ENCODE measurements at regions not wholly inside any gene's neighbourhood (a gene's known extent, or its start where the extent isn't known, plus 50 kb on each side); places are given as distances from the start of the nearest gene placed in this dataset.
"Not testable (repeated sequence)": the region's sequence is repeated elsewhere in the genome, so short reads cannot be mapped to it uniquely, and the experiment has no call there.

GRCh38 chr17:36687736-36688135, 86.4 kb downstream of the MRM1 start:
- WGBS, result 65% methylated on average over 5 of the region's 5 CpGs
- H3K9me3 ChIP-seq (ENCODE audit: control insufficient read depth in 2 of 2, insufficient read depth in 1 of 2, low read length in 1 of 2), result no peaks in the 10 kb centered on the region
- DNase-seq (ENCODE audit: low read depth in 6 of 9, low spot score in 9 of 9), result no peak
- H3K36me3 ChIP-seq (ENCODE audit: control insufficient read depth in 2 of 2, insufficient read depth in 2 of 2, low read length in 1 of 2), result no peaks in the 10 kb centered on the region
- H3K27ac ChIP-seq (ENCODE audit: low read depth in 1 of 2, low read length in 1 of 2), result no peak overlapping the region
- H3K4me3 ChIP-seq (ENCODE audit: low read length in 2 of 2), result no peak overlapping the region
- H3K27me3 ChIP-seq (ENCODE audit: control insufficient read depth in 2 of 2, insufficient read depth in 1 of 2, low read length in 1 of 2), result peaks cover 3 to 36% of the 10 kb centered on the region in 2 donors
- H3K4me1 ChIP-seq (ENCODE audit: control insufficient read depth in 2 of 2, insufficient read depth in 2 of 2, low read length in 2 of 2), result no peaks in the 10 kb centered on the region

- Histone ChIP-seq H3K9me3 (ENCODE audit: control insufficient read depth in 2 of 2, insufficient read depth in 1 of 2, low read length in 1 of 2) (no peaks in the 10 kb centered on the region), H3K36me3 (ENCODE audit: control insufficient read depth in 2 of 2, insufficient read depth in 2 of 2, low read length in 1 of 2) (no peaks in the 10 kb centered on the region), H3K27me3 (ENCODE audit: control insufficient read depth in 2 of 2, insufficient read depth in 1 of 2, low read length in 1 of 2) (peaks cover 3 to 28% of the 10 kb centered on the region in 2 donors), H3K27ac (ENCODE audit: low read depth in 1 of 2, low read length in 1 of 2) (no peak overlapping the region), H3K4me1 (ENCODE audit: control insufficient read depth in 2 of 2, insufficient read depth in 2 of 2, low read length in 2 of 2) (no peaks in the 10 kb centered on the region), H3K4me3 (ENCODE audit: low read length in 2 of 2) (no peak overlapping the region)
- no peak for DNase-seq (ENCODE audit: low read depth in 6 of 9, low spot score in 9 of 9)
- WGBS, result 92% methylated on average over 15 of the region's 15 CpGs
Observed at GRCh38 chr17:36689089-36689667, 87.8 kb downstream of the MRM1 start.

GRCh38 chr17:36690190-36690589, 88.8 kb downstream of the MRM1 start:
- peaks cover 3 to 29% of the 10 kb centered on the region in 2 donors for H3K27me3 ChIP-seq (ENCODE audit: control insufficient read depth in 2 of 2, insufficient read depth in 1 of 2, low read length in 1 of 2)
- 96% methylated on average over 4 of the region's 4 CpGs for WGBS

GRCh38 chr17:36691606-36692005, 90.2 kb downstream of the MRM1 start:
- DNase-seq (ENCODE audit: low read depth in 6 of 9, low spot score in 9 of 9), result no peak
- WGBS, result 90% methylated on average over 3 of the region's 3 CpGs
- Histone ChIP-seq H3K4me3 (ENCODE audit: low read length in 2 of 2) (no peak overlapping the region), H3K9me3 (ENCODE audit: control insufficient read depth in 2 of 2, insufficient read depth in 1 of 2, low read length in 1 of 2) (no peaks in the 10 kb centered on the region), H3K36me3 (ENCODE audit: control insufficient read depth in 2 of 2, insufficient read depth in 2 of 2, low read length in 1 of 2) (no peaks in the 10 kb centered on the region), H3K4me1 (ENCODE audit: control insufficient read depth in 2 of 2, insufficient read depth in 2 of 2, low read length in 2 of 2) (no peaks in the 10 kb centered on the region), H3K27me3 (ENCODE audit: control insufficient read depth in 2 of 2, insufficient read depth in 1 of 2, low read length in 1 of 2) (peaks cover 3 to 29% of the 10 kb centered on the region in 2 donors), H3K27ac (ENCODE audit: low read depth in 1 of 2, low read length in 1 of 2) (no peak overlapping the region)

More at GRCh38 chr17:36690190-36690589, 88.8 kb downstream of the MRM1 start:
- Histone ChIP-seq H3K27ac (ENCODE audit: low read depth in 1 of 2, low read length in 1 of 2) (no peak overlapping the region), H3K9me3 (ENCODE audit: control insufficient read depth in 2 of 2, insufficient read depth in 1 of 2, low read length in 1 of 2) (no peaks in the 10 kb centered on the region), H3K4me1 (ENCODE audit: control insufficient read depth in 2 of 2, insufficient read depth in 2 of 2, low read length in 2 of 2) (no peaks in the 10 kb centered on the region), H3K4me3 (ENCODE audit: low read length in 2 of 2) (no peak overlapping the region), H3K36me3 (ENCODE audit: control insufficient read depth in 2 of 2, insufficient read depth in 2 of 2, low read length in 1 of 2) (no peaks in the 10 kb centered on the region)
- DNase-seq (ENCODE audit: low read depth in 6 of 9, low spot score in 9 of 9), result no peak

GRCh38 chr17:36695082-36695481, 93.7 kb downstream of the MRM1 start:
- DNase-seq (ENCODE audit: low read depth in 6 of 9, low spot score in 9 of 9), result no peak
- Histone ChIP-seq H3K27me3 (ENCODE audit: control insufficient read depth in 2 of 2, insufficient read depth in 1 of 2, low read length in 1 of 2) (peaks cover 3 to 23% of the 10 kb centered on the region in 2 donors), H3K36me3 (ENCODE audit: control insufficient read depth in 2 of 2, insufficient read depth in 2 of 2, low read length in 1 of 2) (no peaks in the 10 kb centered on the region), H3K27ac (ENCODE audit: low read depth in 1 of 2, low read length in 1 of 2) (no peak overlapping the region), H3K4me1 (ENCODE audit: control insufficient read depth in 2 of 2, insufficient read depth in 2 of 2, low read length in 2 of 2) (no peaks in the 10 kb centered on the region), H3K4me3 (ENCODE audit: low read length in 2 of 2) (no peak overlapping the region), H3K9me3 (ENCODE audit: control insufficient read depth in 2 of 2, insufficient read depth in 1 of 2, low read length in 1 of 2) (no peaks in the 10 kb centered on the region)
- 71% methylated on average over 3 of the region's 3 CpGs for WGBS

GRCh38 chr17:36695710-36696109, 94.3 kb downstream of the MRM1 start:
- not testable (repeated sequence) for H3K4me1 ChIP-seq (ENCODE audit: control insufficient read depth in 2 of 2, insufficient read depth in 2 of 2, low read length in 2 of 2); H3K36me3 ChIP-seq (ENCODE audit: control insufficient read depth in 2 of 2, insufficient read depth in 2 of 2, low read length in 1 of 2); H3K27ac ChIP-seq (ENCODE audit: low read depth in 1 of 2, low read length in 1 of 2); H3K4me3 ChIP-seq (ENCODE audit: low read length in 2 of 2); DNase-seq (ENCODE audit: low read depth in 6 of 9, low spot score in 9 of 9); H3K9me3 ChIP-seq (ENCODE audit: control insufficient read depth in 2 of 2, insufficient read depth in 1 of 2, low read length in 1 of 2)
- WGBS, result 91% methylated on average over 6 of the region's 6 CpGs
- H3K27me3 ChIP-seq (ENCODE audit: control insufficient read depth in 2 of 2, insufficient read depth in 1 of 2, low read length in 1 of 2), result peaks cover 3 to 23% of the 10 kb centered on the region in 2 donors

- Histone ChIP-seq H3K4me1 (ENCODE audit: control insufficient read depth in 2 of 2, insufficient read depth in 2 of 2, low read length in 2 of 2) (no peaks in the 10 kb centered on the region), H3K27me3 (ENCODE audit: control insufficient read depth in 2 of 2, insufficient read depth in 1 of 2, low read length in 1 of 2) (peaks cover 0 to 18% of the 10 kb centered on the region in 2 donors), H3K36me3 (ENCODE audit: control insufficient read depth in 2 of 2, insufficient read depth in 2 of 2, low read length in 1 of 2) (no peaks in the 10 kb centered on the region), H3K27ac (ENCODE audit: low read depth in 1 of 2, low read length in 1 of 2) (no peak overlapping the region), H3K9me3 (ENCODE audit: control insufficient read depth in 2 of 2, insufficient read depth in 1 of 2, low read length in 1 of 2) (no peaks in the 10 kb centered on the region), H3K4me3 (ENCODE audit: low read length in 2 of 2) (no peak overlapping the region)
- DNase-seq (ENCODE audit: low read depth in 6 of 9, low spot score in 9 of 9), result no peak
- 41% methylated on average over 1 of the region's 1 CpG for WGBS
Observed at GRCh38 chr17:36696805-36697204, 95.4 kb downstream of the MRM1 start.

- Histone ChIP-seq H3K27me3 (ENCODE audit: control insufficient read depth in 2 of 2, insufficient read depth in 1 of 2, low read length in 1 of 2) (peaks cover 0 to 22% of the 10 kb centered on the region in 2 donors), H3K36me3 (ENCODE audit: control insufficient read depth in 2 of 2, insufficient read depth in 2 of 2, low read length in 1 of 2) (no peaks in the 10 kb centered on the region), H3K27ac (ENCODE audit: low read depth in 1 of 2, low read length in 1 of 2) (no peak overlapping the region), H3K4me1 (ENCODE audit: control insufficient read depth in 2 of 2, insufficient read depth in 2 of 2, low read length in 2 of 2) (no peaks in the 10 kb centered on the region), H3K9me3 (ENCODE audit: control insufficient read depth in 2 of 2, insufficient read depth in 1 of 2, low read length in 1 of 2) (no peaks in the 10 kb centered on the region), H3K4me3 (ENCODE audit: low read length in 2 of 2) (no peak overlapping the region)
- no peak for DNase-seq (ENCODE audit: low read depth in 6 of 9, low spot score in 9 of 9)
- 39% methylated on average over 16 of the region's 16 CpGs for WGBS
Observed at GRCh38 chr17:36697903-36698530, 96.6 kb downstream of the MRM1 start.

GRCh38 chr17:36701429-36702099, 100.2 kb downstream of the MRM1 start:
- Histone ChIP-seq H3K36me3 (ENCODE audit: control insufficient read depth in 2 of 2, insufficient read depth in 2 of 2, low read length in 1 of 2) (no peaks in the 10 kb centered on the region), H3K4me3 (ENCODE audit: low read length in 2 of 2) (no peak overlapping the region), H3K9me3 (ENCODE audit: control insufficient read depth in 2 of 2, insufficient read depth in 1 of 2, low read length in 1 of 2) (no peaks in the 10 kb centered on the region), H3K4me1 (ENCODE audit: control insufficient read depth in 2 of 2, insufficient read depth in 2 of 2, low read length in 2 of 2) (no peaks in the 10 kb centered on the region), H3K27ac (ENCODE audit: low read depth in 1 of 2, low read length in 1 of 2) (no peak overlapping the region), H3K27me3 (ENCODE audit: control insufficient read depth in 2 of 2, insufficient read depth in 1 of 2, low read length in 1 of 2) (peaks cover 16 to 45% of the 10 kb centered on the region in 2 donors)
- 86% methylated on average over 13 of the region's 13 CpGs for WGBS
- DNase-seq (ENCODE audit: low read depth in 6 of 9, low spot score in 9 of 9), result no peak

Data from thymus (tissue), 11 donors.